Glomerular visceral epithelial cell (primary cell): ENCODE measurements at regions not wholly inside any gene's neighbourhood (a gene's known extent, or its start where the extent isn't known, plus 50 kb on each side); places are given as distances from the start of the nearest gene placed in this dataset.
"Not testable (repeated sequence)": the region's sequence is repeated elsewhere in the genome, so short reads cannot be mapped to it uniquely, and the experiment has no call there.

Source experiments
- DNase-seq: peaks from one replicate; pipeline ENCODE4 v3.0.0-alpha.2; 2016; ENCODE audit errors: extremely low spot score

DNA sequence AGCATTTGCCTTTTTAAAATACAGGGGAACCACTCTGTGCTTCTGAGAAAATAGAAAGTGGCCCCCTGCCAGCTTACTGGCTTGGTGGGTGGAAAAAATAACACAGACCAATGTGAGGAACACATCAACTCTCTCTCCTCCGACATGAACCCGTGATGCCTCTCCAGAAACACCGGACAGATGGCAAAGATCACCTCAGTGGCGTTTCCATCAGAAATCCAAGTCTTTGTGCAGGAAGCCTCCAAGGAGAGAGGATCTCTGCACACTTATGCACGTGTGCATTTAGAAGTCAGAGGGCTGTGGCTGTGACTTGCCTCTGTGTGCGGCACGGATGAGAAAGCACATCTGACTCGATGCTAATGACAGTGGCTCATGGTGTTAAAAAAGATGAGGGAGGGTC, 112.3 kb upstream of the KLF12 start:
- no peak for DNase-seq

DNA sequence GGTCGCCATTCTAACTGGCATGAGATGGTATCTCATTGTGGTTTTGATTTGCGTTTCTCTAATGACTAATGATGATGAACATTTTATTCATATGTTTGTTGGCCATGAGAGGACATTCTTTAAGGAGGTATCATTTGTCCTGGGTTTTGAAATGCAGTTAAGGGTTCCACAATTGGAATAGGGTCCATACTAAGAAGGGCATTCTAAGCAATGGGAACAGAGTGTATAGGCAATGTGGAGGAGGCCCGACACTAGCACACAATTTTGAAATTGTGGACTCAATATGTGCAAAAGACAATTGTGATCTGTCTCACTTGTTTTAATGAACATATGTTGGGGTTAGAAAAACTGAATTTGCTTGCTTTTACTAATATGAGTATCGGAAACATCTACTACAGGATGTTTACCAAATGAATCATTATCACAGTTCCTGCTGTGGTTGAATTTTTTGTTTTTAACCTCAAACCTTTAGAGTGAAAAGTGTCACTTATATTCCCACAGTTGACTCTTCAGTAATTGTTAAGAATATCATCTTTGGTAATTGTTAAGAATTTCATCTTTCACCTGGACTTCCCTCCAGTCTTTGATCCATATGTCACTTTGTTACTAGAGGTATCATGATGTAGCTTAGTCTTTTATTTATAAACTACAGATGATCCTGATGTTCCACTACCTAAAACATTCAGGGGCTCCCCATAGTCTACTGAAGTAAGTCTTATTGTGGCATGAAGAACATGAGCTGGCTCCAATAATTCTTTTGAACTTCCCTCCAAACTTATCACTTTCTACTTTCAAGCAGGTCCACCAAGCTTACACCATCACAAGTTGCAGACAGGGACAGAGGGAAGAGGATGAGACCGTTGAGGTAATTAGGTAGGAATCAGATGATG, 109.7 kb upstream of the KLF12 start:
- no peak for DNase-seq

DNA sequence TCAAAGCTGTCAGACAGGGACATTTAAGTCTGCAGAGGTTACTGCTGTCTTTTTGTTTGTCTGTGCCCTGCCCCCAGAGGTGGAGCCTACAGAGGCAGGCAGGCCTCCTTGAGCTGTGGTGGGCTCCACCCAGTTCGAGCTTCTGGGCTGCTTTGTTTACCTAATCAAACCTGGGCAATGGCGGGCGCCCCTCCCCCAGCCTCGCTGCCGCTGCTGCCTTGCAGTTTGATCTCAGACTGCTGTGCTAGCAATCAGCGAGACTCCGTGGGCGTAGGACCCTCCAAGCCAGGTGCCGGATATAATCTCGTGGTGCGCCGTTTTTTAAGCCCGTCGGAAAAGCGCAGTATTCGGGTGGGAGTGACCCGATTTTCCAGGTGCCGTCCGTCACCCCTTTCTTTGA, 107.1 kb upstream of the KLF12 start:
- DNase-seq, result not testable (repeated sequence)

DNA sequence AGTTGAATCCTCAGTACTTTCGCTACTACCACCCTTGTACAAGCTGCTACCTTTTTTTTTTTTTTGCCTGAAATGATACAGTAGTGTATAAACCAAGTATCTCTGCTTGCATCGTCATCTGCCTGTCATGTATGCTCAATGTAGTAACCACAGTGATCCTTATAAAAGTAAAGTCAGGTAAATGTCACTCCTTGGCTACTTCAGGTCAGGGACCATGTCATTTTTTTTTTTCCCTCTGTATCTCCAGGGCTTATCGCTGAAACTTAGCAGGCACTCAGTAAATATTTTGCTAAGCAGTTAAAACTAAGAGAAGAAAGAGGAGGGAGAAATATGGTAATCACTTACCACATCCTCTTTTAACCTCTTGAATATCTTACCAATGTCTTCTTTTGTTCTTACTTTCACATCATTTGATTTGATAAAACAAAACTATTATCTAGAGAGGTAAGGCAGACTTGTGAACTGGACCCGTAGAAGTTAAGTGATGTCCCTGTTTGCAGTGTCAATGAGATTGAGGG, 96.8 kb upstream of the KLF12 start:
- no peak for DNase-seq

DNA sequence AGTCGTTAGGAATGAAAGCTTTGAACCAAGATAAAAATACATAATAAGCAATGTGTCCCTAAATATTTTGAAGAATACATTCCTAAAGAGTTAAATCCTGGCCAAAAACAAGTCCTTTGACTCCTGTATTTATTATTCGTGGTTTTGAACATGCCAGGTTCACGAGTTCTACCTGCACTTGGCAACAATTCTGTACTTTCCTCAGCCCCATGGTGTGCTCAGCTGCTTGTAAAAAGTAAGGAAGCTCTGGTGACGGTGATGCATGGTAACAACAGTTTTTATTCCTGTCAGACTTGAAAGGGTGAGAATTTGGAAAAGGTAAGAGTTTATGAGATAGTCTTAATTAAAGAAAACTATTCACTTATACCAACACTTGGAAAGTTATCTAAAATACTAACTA, 95.0 kb upstream of the KLF12 start:
- no peak for DNase-seq

DNA sequence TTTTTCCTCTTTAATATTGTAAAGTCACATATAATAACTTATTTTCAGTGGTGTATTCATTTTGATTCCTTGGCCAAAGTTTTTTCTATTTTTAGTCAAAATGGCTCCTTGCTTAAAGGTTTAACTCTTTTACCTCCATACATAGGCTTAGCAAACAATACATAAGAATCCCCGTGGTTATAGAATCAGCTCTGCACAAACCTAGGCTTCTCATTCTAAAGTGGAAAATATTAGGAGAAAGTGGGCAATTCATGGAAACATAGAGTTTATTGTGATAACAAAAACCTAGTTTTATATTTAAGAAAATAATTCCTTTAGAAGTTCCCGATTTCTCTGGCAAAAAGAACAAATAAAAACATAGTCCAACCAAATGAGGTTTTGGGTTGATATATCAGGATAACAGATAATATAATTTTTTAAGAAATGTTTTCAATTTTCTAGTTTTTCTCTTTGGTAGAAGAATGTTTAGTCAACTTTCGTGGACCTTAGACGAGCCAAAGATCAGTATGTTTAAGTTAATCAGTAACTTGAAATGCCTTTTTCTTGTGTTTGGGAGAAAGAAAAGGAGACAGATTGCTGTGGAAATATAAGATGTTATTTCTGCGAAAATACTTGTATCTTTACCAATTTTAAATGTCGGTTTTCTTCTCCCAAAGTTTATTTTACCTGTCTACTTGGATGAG, 93.4 kb upstream of the KLF12 start:
- DNase-seq, result no peak

DNA sequence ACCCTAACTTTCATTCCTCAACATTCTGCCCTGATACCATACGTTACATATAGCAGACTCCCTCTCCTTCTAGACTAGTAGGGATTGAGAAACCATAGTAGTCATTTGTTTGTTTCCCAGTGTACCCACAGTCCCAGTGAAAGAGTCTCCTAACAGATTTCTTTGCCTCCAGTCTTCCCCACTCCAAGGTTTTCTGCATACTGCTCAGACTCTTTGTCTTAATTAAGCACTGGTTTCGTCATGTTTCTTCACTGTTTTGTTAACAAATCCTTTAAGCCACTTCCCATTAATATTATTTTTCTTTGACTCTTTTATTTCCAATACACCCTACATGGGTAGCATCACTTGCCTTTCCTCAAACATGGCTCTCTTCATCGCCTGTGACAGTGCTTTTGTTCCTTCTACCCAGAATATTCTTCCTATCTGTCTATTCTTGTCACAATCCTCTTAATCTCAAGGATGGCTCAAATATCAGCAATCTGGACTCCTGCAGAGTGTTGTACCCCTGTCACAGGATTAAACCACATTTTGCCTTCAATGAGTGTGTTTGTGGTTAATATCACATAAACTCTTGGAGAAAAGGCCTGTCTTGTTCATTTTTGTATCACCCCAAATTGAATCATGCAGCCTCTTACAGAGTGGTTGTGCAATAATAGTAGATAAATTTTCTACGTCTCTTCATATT, 92.7 kb upstream of the KLF12 start:
- DNase-seq, result no peak

DNA sequence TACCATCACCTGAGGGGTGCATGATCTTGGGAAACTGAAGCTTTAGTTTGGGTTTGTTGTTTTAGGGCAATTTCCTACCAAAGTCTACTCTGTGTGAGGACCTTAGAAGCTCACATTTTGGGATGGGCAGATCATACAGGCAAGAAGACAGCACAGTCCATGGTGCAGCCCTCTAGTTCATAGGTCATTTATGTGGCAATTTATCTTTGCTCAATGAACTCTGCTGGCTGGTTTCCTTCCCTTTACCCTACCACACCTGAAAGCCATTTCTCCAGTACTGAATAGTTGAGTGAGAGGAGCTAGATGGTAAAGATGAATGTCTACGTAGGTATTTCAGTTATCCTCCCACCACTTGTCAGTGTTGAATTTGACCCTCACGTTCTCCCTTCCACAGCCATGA, 87.5 kb upstream of the KLF12 start:
- DNase-seq, result no peak

DNA sequence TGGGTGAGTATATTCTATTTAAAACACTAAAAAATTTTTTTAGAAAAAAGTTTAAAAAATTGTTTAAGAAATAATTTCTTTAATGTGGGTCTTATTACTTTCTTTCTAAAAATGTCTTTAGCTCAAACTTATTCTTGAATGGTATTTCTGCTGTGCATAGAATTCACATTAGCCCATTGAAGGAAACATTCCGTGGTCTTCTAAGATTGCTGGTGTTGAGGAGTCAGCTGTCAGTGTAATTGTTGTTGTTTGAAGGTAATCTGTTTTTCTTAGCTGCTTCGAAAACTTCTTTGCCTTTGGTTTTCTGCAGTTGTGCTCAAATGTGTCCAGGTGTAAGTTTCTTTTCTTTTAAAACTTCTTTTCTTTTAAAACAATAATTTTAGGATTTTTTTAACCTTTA, 85.4 kb upstream of the KLF12 start:
- DNase-seq, result no peak

DNA sequence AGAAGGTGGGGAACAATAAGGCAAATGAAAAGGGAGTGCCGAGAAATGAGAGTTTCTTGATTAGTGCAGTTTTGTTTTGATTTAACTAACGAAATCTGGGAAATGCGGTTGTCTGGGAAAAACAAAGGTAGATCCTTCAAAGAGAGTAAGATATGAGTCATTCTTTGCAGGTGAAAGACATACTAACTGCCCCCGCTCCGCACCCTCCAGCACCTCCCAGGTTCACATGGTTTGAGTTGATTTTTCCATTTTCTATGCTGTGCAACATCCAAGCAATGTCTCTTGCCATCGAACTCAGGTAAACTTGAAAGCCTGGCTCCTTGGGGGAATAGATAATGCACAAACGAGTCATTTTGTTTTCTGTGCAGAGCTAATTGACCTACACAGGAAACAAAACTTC, 84.1 kb upstream of the KLF12 start:
- no peak for DNase-seq

DNA sequence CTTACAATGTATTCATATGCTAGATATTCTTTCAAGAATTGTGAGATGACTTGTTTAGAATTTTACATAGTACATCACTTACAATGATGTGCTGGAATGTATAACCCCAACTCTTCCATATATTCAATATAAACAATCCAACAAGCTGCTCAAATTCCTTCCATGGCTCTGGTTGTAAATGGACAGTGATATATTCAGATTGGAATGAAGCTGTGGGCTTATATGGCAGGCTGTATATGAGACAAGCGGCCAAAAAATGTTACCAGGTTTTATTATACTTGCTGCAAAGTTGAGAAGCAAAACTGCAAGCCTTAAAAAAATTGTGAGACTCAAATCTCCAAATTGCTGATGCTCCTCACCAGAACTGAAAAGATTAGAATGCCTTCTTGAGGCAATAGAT, 83.6 kb upstream of the KLF12 start:
- DNase-seq, result no peak

DNA sequence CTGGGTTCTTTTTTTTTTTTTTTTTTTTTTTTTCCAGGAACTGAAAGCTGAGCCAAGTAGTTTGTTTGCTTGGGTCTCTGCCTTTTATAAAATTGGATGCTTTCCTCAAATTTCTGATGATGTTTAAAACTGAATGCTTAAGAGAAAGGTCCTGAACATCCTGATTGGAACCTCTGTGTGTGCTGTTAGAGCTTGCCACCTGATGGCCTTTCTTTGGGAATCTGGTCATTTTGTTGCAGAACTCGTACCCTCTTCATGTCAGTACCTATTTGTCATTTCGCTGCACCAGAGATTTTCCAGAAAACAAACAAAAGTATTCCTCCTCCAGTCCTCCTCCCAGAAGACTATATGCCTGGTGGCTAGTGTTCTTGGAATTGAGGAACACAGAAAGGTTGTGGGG, 81.2 kb upstream of the KLF12 start:
- no peak for DNase-seq

DNA sequence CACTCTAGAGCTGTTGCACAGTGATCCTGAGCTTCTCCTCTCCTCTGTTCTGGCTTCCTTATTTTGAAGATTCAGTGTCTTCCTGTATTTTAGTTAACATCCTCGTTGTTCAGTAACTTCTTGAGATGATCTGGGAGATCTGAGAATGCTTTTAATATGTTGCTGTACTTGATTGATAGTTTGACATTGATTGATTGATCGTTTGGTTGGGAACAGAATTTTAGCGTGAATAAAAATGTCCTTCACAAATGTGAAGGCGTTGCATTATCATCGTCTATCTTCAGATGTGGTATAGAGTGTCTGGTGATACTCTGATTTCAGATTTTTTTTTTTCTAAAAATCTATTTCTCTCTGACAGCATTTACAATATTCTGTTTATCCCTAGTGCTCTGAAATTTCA, 80.1 kb upstream of the KLF12 start:
- no peak for DNase-seq

DNA sequence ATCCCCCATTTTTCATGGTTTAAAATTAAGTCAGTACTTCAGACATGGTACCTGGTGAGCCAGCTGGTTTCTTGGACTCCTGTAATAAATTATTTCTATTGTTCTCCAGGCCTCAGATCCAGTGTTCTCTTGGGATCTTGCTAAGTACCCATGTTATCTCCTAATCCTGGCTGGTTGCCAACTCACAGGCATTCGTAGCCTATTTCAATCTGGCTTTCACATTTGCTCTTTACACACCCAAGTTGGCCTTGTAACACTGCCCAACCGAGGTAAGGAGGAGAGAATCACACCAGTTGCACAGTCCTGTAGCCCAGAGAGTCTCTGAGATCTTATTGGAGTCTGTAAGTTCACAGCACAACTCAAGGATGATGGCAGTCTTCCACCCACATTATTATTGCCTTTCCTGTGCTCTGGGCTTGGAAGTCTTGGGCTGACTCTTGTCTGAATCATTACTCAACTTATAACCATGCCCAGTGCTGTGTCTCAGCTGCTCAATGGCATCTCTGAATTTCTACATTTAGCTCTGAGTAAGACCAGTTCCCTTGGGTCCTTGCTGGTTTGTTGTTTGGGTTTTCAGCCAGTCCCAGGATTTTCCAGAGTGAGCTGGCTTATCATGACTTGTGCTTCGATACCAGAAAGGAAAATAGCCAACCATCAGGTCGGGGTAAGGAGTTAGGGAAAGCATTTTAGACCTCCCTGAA, 76.6 kb upstream of the KLF12 start:
- peak; percentile 40 for DNase-seq

DNA sequence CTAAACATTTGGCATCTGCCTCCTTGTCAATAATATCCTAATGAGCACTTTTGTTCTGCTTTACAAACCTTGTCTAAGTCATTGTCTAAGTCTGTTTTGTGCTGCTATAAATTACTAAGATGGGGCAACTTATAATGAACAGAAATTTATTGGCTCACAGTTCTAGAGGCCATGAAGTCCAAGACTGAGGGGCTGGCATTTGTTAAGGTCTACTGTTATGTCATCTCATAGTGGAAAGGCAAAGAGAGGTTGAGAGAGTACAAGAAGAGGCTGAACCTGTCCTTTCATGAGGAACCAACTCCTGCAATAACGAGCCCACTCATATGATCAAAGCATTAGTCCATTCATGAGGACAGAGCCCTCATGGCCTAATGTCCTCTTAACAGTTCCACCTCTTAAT, 72.7 kb upstream of the KLF12 start:
- DNase-seq, result no peak

DNA sequence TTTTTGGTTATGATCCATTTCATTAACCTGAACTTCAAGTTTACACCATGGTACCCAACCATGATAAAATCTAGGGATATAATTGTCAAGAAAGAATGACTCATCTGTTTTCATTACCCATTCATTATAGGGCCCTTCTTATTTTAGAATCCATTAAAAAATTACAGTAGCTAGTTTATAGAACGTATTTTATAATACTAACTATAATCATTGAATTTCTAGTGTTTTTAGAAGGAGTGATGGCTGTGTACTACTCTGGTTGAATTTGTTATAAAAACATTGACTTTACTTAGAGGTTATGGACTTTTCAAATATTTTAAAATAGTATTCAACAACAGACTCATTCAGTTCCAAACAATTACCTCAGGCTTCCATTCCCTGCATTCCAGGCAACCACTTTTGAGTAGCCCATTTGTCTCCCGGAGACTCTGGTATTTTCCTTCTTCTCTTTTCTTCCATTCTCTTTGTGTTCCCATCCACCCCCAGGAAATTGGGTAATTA, 71.9 kb upstream of the KLF12 start:
- DNase-seq, result peak; percentile 59

DNA sequence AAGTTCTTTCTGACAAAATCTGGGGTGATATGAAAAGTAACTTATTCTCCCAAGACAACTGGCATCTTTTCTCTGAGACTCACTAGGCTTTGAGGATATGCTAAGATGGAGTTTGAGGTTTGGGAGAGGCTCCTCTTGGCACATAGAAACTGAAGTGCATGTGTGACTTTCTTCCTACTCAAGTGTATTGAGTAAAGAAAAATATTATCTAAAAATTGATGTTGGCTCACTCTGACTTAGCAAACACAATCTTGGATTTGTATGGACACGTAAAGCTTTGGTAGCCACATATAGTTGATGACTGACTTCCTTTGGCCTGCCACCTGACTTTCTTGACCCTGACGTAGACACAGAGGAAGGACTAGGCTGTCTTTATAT, 71.1 kb upstream of the KLF12 start:
- DNase-seq, result no peak

DNA sequence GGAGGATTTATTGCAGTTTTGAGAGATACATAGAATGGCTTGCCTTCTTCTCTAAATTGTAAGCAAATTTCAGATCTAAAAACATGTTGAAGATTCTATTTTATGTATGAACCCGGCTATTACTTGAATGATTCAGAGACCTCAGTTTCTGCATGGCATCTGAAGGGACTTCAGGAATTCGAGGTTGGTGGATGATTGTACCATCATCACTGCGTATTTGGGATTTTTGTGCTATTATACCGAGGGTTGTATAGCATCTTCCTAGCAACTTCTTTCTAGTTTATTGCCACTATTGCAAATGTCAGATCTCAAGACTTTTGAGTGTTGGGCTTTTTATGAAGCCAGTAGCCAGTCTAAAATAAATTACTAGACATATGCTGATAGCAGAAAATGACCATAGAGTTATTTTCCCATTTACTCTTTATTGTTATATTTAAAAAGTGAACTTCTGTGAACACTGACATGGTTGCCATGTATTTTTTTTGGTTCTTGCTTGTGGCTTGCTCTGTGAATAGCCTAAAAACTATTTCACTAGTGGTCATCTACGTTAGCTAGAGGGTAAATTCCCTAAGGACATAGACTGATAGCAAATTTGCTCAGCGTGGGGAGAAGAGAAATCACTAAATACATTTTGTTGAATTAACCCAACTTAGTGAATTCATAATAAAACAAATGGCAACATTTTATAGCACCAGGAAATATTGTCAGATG, 70.6 kb upstream of the KLF12 start:
- no peak for DNase-seq

DNA sequence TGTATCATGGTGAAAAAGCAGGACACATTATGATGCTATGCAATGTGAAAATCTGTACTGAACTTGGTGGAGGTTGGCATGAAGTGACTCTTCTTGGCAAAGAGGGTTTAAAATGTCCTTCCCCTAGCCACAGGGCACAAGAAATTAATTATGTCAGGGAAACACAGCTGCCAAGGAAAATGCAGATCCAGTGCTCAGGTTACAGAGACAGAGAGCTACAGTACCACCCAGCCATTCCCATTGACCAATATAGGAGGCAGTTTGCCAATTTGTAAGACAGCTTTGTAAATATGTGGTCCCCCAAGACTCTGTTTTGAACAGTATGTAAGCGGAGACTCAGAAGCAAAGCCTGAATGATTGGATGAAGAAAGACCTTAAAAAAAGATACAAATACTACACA, 69.4 kb upstream of the KLF12 start:
- DNase-seq, result no peak

DNA sequence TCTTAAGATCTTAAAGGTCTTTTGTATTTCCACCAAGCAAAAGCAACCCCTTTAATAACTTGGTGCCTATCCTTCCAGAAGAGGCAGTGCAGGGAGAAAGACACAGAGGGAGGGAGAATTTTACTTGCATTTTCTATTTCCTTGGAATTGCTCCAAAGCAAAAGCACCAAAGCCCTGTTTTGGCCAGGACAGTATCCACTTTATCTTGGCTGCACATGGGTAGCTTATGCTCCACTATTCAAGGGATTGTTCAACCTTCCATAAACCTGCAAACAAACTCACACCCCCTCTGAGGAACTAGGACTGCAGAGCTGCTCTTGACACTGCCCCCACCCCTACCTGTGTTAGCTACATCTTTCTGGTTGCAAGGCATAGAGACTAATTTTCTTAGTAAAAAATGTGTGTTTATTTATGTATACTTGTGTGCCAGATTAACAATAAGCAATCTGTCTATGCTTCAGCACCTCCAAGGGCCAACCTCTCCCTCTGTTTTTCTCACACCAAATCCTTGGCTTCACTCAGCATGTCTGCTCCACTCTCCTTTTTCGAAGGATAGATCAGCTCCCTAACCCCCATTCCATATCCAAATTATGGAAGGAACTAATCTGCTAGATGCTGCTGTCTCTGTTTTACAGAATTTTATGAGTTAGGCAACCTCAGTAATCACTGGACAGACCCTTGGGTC, 68.1 kb upstream of the KLF12 start:
- DNase-seq, result no peak

DNA sequence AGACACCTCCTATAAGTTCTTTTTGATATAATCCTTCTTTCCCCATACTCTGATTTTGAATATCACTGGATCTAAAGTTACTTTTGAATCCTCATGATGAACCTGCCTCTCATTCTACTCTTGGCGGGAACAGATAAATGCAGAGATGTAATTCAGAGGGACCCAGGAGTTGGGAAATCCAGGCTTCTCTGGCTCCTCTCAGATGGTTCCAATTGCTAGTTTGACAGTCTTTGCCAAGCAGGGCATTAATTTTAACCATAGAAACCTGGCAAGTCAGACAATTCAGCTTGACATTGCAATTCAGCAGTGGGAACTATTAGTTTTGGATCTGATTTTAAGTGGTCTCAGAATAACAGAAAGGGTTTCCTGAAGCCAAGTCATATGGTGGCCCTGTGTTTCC, 67.3 kb upstream of the KLF12 start:
- DNase-seq, result no peak
